ENCODE measurements at regions not wholly inside any gene's neighbourhood (a gene's known extent, or its start where the extent isn't known, plus 50 kb on each side); places are given as distances from the start of the nearest gene placed in this dataset.

DNA sequence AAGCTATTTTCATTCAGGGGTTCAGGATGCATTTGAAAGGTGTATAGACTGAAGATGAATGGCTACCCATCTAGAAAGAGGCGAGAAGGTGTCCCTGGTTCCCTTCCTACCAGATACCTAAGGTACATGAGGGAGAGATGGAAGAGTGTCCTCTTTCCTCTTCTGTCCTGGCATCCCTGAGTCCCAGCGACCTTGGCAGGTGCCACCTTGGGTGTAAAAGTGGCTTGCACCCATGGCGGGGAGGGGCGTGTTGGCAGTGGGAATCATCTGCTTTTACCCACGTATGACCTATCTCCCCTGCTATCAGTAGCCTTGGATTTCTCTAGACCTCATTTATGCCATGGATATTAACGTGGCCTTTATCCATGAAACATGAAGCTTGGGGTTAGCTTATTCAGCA, 1126.1 kb downstream of the KCNT2 start:
- ATAC-seq, result no peak
- Histone ChIP-seq H3K36me3 (no peaks in the 10 kb centered on the region), H3K9me3 (no peaks in the 10 kb centered on the region), H3K27me3 (no peaks in the 10 kb centered on the region), H3K27ac (no peak overlapping the region), H3K4me3 (no peak overlapping the region), H3K4me1 (no peaks in the 10 kb centered on the region)
- intact Hi-C loops (cut with DNase I), result no loop called here
- TF ChIP-seq, protein P1, sequence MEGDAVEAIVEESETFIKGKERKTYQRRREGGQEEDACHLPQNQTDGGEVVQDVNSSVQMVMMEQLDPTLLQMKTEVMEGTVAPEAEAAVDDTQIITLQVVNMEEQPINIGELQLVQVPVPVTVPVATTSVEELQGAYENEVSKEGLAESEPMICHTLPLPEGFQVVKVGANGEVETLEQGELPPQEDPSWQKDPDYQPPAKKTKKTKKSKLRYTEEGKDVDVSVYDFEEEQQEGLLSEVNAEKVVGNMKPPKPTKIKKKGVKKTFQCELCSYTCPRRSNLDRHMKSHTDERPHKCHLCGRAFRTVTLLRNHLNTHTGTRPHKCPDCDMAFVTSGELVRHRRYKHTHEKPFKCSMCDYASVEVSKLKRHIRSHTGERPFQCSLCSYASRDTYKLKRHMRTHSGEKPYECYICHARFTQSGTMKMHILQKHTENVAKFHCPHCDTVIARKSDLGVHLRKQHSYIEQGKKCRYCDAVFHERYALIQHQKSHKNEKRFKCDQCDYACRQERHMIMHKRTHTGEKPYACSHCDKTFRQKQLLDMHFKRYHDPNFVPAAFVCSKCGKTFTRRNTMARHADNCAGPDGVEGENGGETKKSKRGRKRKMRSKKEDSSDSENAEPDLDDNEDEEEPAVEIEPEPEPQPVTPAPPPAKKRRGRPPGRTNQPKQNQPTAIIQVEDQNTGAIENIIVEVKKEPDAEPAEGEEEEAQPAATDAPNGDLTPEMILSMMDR (IDR thresholded peaks at IDR 0.05), result no peak
- no peak for TF ChIP-seq POLR2A (IDR thresholded peaks at IDR 0.05)
- WGBS, 4 donors, result 78 to 88% (median 80%) methylated on average over 6 of the region's 6 CpGs
- no peak for DNase-seq

DNA sequence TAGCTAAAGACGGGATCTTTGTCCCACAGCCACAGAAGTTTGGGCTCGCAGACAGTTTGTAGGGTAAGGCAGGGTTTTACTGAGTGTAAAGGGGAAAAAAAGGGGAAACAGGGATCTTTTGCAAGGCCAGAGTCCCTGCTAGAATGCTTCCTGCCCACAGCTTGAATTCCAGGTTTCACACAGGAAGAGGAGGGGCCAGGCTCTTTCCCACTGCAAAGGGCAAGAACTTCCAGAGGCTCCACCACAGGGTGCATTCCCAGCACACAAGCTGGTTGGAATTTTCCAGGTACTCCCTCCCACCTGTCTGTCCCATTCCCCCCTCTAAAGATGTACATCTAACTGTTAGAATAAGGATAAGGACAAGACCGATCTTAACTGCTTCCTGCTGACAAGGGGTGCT, 1126.9 kb downstream of the KCNT2 start:
- 84 to 86% (median 86%) methylated on average over 3 of the region's 3 CpGs for WGBS, 4 donors
- TF ChIP-seq, protein P1 (IDR thresholded peaks at IDR 0.05), result no peak
- TF ChIP-seq POLR2A (IDR thresholded peaks at IDR 0.05), result no peak
- no peaks in the 10 kb centered on the region for H3K9me3 ChIP-seq
- intact Hi-C loops (cut with DNase I), result no loop called here
- ATAC-seq (no peak), DNase-seq (no peak)
- H3K27me3 ChIP-seq, result no peaks in the 10 kb centered on the region
- H3K4me3 ChIP-seq, result no peak overlapping the region
- H3K36me3 ChIP-seq, result no peaks in the 10 kb centered on the region
- no peaks in the 10 kb centered on the region for H3K4me1 ChIP-seq
- no peak overlapping the region for H3K27ac ChIP-seq

DNA sequence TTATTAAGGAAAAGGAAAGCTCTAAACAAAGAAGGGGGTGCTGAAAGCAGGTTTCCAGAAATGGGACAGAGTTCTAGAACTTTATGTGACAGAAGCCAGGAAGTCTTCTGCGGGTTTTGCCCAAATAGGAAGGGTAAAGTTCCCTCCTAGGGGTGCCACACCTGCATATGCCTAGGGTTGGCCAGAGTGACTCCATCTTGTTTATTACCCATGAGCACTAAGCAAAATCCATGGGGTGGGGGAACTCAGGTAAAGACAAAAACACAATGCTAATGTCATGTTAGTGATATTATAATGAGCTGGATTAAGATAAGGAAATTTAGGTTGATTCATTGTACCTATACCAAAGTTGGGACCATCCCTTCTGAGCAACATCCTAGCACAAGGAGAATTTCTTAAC, 1132.7 kb downstream of the KCNT2 start:
- intact Hi-C loops (cut with DNase I), result no loop called here
- H3K27ac ChIP-seq, result no peak overlapping the region
- no peaks in the 10 kb centered on the region for H3K27me3 ChIP-seq
- no peaks in the 10 kb centered on the region for H3K4me1 ChIP-seq
- no peak for DNase-seq
- peaks cover 0 to 18% (median 0%) of the 10 kb centered on the region in 12 donors for H3K9me3 ChIP-seq
- 71 to 96% (median 85%) methylated on average over 1 of the region's 1 CpG for WGBS, 4 donors
- no peak for TF ChIP-seq POLR2A (IDR thresholded peaks at IDR 0.05)
- TF ChIP-seq, protein P1 (IDR thresholded peaks at IDR 0.05), result no peak
- ATAC-seq, result no peak
- H3K36me3 ChIP-seq, result no peaks in the 10 kb centered on the region
- H3K4me3 ChIP-seq, result no peak overlapping the region

DNA sequence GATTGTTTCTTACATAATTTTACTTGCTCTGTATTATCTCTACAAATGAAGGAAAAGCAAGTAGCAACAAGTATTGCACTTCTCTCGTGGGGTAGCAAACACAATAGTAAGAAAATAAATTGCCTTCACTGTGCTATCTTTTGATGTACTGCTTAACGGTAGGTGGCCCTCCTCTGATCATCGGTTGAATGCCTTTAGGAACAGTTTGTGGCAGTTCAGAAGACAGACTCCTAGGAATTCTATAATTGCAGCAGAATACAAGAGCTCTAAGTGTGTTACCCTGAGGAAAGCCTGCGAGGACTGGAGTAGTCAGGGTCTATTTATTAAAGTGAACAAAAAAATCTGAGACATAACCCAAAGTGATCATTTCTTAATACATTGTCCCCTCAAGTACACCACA, 1135.9 kb downstream of the KCNT2 start:
- no peak for TF ChIP-seq POLR2A (IDR thresholded peaks at IDR 0.05)
- DNase-seq, result no peak

DNA sequence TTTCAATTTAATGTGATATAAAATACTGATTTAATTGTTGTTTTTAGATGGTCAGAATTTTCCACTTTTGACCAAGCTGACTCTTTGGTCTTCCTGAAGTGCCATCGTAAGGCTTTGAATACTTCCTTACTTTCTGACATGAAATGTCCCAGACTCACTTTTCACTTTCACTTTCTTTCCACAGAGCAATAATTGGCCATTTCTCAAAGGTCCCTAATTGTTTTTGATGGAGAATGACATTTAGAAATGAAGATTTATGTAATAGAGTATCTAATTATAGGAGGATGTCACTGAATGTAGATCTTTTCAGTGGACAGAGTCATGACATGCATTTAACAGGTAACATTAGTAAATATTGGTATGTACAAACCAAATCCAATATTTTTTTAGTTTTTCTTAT, 1141.6 kb downstream of the KCNT2 start:
- Histone ChIP-seq H3K9me3 (peaks cover 0 to 3% (median 0%) of the 10 kb centered on the region in 12 donors), H3K27ac (no peak overlapping the region), H3K36me3 (no peaks in the 10 kb centered on the region), H3K4me1 (no peaks in the 10 kb centered on the region), H3K27me3 (no peaks in the 10 kb centered on the region), H3K4me3 (no peak overlapping the region)
- ATAC-seq, result no peak
- WGBS, 4 donors, result 61 to 87% (median 83%) methylated on average over 1 of the region's 1 CpG
- TF ChIP-seq, protein P1 (IDR thresholded peaks at IDR 0.05), result no peak
- no peak for TF ChIP-seq POLR2A (IDR thresholded peaks at IDR 0.05)
- intact Hi-C loops (cut with DNase I), result no loop called here
- no peak for DNase-seq

More for the DNA sequence above, 1135.9 kb downstream of the KCNT2 start:
- intact Hi-C loops (cut with DNase I), result no loop called here
- no peak for ATAC-seq
- Histone ChIP-seq H3K9me3 (peaks cover 0 to 18% (median 0%) of the 10 kb centered on the region in 12 donors), H3K27me3 (no peaks in the 10 kb centered on the region), H3K27ac (no peak overlapping the region), H3K4me1 (no peaks in the 10 kb centered on the region), H3K4me3 (no peak overlapping the region), H3K36me3 (no peaks in the 10 kb centered on the region)
- 51 to 58% (median 57%) methylated on average over 4 of the region's 4 CpGs for WGBS, 4 donors

Measured in heart left ventricle (tissue), 16 donors.